Nephron progenitor cell (in vitro differentiated cells): ENCODE measurements at regions not wholly inside any gene's neighbourhood (a gene's known extent, or its start where the extent isn't known, plus 50 kb on each side); places are given as distances from the start of the nearest gene placed in this dataset.

Source experiments
- DNase-seq: peaks from one replicate; pipeline ENCODE4 v3.0.0; 2021
- H3K27ac Mint-ChIP-seq: 2 replicates; pipeline ENCODE4 v1.8.0; 2021; ENCODE audit warnings: mild to moderate bottlenecking, moderate library complexity, mixed read lengths
- H3K27me3 Mint-ChIP-seq: 2 replicates; pipeline ENCODE4 v1.8.0; 2021; ENCODE audit warnings: mild to moderate bottlenecking, low read depth, mixed read lengths; ENCODE audit not compliant: poor library complexity
- H3K36me3 Mint-ChIP-seq: 2 replicates; pipeline ENCODE4 v1.8.0; 2021; ENCODE audit warnings: low read depth, mixed read lengths
- H3K4me1 Mint-ChIP-seq: 2 replicates; pipeline ENCODE4 v1.8.0; 2021; ENCODE audit warnings: mixed read lengths
- H3K4me3 Mint-ChIP-seq: 2 replicates; pipeline ENCODE4 v1.8.0; 2021; ENCODE audit warnings: mild to moderate bottlenecking, moderate library complexity, mixed read lengths
- H3K9me3 Mint-ChIP-seq: 2 replicates; pipeline ENCODE4 v1.8.0; 2021; ENCODE audit warnings: mild to moderate bottlenecking, moderate library complexity, mixed read lengths
- TF ChIP-seq, protein P1 (sequence below): fragments of 200-600 bp; sonication (generic); IDR thresholded peaks from 2 replicates; pipeline ENCODE4 v1.5.0; 2021; ENCODE audit warnings: antibody characterized with exemption

DNA sequence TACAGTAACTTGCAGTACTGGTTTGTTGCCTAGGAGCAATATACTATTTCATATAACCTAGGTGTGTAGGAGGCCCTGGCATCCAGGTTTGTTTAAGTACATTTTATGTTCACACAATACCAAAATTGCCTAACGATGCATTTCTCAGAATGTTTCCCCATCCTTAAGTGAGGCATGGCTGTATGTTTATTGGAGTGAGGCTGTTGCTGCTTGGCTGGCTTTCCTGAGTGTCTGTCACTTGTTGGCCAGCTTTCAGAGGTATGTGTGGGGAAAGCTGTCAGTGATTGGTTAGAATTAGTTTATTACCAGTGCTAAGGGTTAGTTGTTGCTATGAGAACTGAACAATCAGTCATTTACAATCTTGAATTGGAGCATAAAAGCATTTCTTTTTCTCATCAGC lies 154.1 kb upstream of the CDH12 start:
- TF ChIP-seq, protein P1, sequence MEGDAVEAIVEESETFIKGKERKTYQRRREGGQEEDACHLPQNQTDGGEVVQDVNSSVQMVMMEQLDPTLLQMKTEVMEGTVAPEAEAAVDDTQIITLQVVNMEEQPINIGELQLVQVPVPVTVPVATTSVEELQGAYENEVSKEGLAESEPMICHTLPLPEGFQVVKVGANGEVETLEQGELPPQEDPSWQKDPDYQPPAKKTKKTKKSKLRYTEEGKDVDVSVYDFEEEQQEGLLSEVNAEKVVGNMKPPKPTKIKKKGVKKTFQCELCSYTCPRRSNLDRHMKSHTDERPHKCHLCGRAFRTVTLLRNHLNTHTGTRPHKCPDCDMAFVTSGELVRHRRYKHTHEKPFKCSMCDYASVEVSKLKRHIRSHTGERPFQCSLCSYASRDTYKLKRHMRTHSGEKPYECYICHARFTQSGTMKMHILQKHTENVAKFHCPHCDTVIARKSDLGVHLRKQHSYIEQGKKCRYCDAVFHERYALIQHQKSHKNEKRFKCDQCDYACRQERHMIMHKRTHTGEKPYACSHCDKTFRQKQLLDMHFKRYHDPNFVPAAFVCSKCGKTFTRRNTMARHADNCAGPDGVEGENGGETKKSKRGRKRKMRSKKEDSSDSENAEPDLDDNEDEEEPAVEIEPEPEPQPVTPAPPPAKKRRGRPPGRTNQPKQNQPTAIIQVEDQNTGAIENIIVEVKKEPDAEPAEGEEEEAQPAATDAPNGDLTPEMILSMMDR, result no peak
- Mint-ChIP-seq H3K4me1 (peaks cover 8% of the 10 kb centered on the region), H3K4me3 (no peak overlapping the region), H3K27ac (no peak overlapping the region), H3K9me3 (no peaks in the 10 kb centered on the region), H3K36me3 (no peaks in the 10 kb centered on the region), H3K27me3 (no peaks in the 10 kb centered on the region)
- no peak for DNase-seq

DNA sequence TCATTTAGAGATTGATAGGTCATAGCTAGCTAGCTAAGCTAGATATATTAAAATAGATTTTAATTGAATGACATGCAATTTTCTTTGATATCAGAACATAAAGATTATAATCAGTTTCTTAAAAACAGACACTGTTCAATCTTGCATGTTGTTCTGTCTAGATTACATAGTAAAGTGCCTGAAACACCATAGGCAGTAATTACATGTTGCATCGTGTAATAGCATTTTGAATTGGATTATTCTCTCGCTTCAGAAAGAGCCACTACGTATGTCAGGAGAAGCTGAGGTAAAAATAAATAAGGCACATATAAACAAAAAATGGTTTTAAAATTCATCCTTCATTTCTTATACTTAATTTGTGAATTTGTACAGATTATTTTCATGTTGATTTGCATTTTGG lies 148.0 kb upstream of the CDH12 start:
- Mint-ChIP-seq H3K27ac (no peak overlapping the region), H3K27me3 (no peaks in the 10 kb centered on the region), H3K9me3 (no peaks in the 10 kb centered on the region), H3K4me3 (no peak overlapping the region), H3K4me1 (no peaks in the 10 kb centered on the region), H3K36me3 (no peaks in the 10 kb centered on the region)
- DNase-seq, result no peak
- TF ChIP-seq, protein P1, result no peak

DNA sequence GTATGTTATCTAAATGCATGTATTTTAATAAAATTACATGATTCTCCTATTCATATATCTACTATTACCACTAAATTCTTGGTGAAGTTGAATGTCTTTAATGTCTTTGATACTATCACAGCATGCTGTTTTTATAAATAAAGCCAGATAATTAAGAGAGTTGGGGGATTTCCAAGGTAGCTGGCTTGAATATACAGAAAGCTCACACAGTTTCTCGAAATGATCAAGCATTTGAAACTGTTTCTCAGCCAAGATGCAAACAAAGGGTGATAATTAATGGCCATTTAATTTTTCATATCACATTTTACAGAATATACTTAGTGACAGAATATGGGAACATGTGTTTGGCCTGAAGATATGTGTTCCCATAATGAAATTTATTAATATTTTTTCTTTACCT lies 145.6 kb upstream of the CDH12 start:
- Mint-ChIP-seq H3K27me3 (no peaks in the 10 kb centered on the region), H3K4me1 (no peaks in the 10 kb centered on the region), H3K36me3 (no peaks in the 10 kb centered on the region), H3K4me3 (no peak overlapping the region), H3K27ac (no peak overlapping the region), H3K9me3 (no peaks in the 10 kb centered on the region)
- TF ChIP-seq, protein P1, result no peak
- DNase-seq, result no peak

DNA sequence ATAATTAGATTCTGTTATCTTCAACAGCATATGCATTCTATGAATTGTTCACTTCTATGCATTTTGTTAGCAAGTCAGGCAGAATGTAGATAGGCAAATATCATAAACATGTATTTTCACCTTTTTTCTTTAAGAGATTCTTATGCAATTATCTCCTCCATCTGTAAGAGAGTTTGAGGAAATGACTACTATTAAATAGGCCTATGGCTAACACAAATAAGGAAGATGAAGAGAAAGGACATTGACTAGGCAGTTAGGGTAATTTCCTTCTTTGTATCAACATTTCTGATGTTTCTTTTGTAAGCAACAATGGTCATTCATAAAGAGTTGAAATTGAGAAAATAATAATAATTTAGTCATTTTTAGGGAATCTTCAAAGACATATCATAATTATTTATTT lies 145.2 kb upstream of the CDH12 start:
- Mint-ChIP-seq H3K36me3 (no peaks in the 10 kb centered on the region), H3K27me3 (no peaks in the 10 kb centered on the region), H3K9me3 (no peaks in the 10 kb centered on the region), H3K27ac (no peak overlapping the region), H3K4me3 (no peak overlapping the region), H3K4me1 (no peaks in the 10 kb centered on the region)
- no peak for DNase-seq
- TF ChIP-seq, protein P1, result no peak

DNA sequence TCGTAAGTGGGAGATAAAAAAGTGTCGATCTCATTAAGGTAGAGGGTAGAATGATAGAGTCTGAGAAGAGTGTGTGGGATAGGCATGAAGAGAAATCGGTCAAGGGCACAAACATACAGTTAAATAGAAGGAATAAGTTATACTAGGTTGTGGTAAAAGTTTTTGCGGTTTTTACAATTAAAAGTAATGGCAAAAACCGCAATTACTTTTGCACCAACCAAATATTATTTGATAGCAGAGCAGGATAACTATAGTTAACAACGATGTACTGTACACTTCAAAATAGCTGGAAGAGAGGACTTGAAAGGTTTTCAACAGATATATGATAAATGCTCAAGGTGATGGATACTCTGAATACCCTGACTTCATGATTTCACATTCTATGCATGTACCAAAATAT lies 135.8 kb upstream of the CDH12 start:
- DNase-seq, result no peak
- TF ChIP-seq, protein P1, result no peak
- Mint-ChIP-seq H3K36me3 (no peaks in the 10 kb centered on the region), H3K9me3 (peaks cover 6% of the 10 kb centered on the region), H3K27ac (no peak overlapping the region), H3K4me1 (no peaks in the 10 kb centered on the region), H3K4me3 (no peak overlapping the region), H3K27me3 (no peaks in the 10 kb centered on the region)

DNA sequence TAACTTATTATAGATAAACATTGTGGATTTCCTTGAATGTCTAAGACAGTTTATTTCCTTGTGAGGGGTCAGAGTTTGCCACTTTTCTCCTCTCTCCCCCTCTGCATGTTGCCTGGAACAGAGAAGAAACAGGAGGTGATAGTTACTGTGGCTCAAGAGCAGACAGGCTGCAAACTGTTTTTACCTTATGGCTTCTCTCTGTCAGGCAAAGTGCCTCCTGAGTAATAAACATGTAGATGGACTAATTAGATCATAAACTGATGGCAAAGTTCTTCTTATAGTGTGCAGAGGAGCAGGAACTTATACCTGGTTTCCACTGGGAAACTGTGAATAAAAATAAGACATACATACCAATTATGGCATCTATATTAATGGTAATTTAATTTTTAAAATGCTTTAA lies 133.1 kb upstream of the CDH12 start:
- no peaks in the 10 kb centered on the region for H3K9me3 Mint-ChIP-seq

More for the DNA sequence above, 133.1 kb upstream of the CDH12 start:
- Mint-ChIP-seq H3K4me3 (no peak overlapping the region), H3K27me3 (peaks cover 2% of the 10 kb centered on the region), H3K36me3 (no peaks in the 10 kb centered on the region), H3K27ac (no peak overlapping the region), H3K4me1 (no peaks in the 10 kb centered on the region)
- TF ChIP-seq, protein P1, result no peak
- DNase-seq, result no peak
